ENCODE measurements at regions not wholly inside any gene's neighbourhood (a gene's known extent, or its start where the extent isn't known, plus 50 kb on each side); places are given as distances from the start of the nearest gene placed in this dataset.

- TF ChIP-seq CTCF (conservative IDR thresholded peaks at IDR 0.05; ENCODE audit: low read depth, low read length) (no peak), USF2 (IDR thresholded peaks at IDR 0.05; ENCODE audit: low read depth, low read length) (no peak), CEBPB (IDR thresholded peaks at IDR 0.05; ENCODE audit: low read depth, low read length) (no peak), POLR2A (IDR thresholded peaks at IDR 0.05; ENCODE audit: low read depth, low read length) (no peak), MAFK (IDR thresholded peaks at IDR 0.05; ENCODE audit: low read depth, low read length) (no peak), BHLHE40 (IDR thresholded peaks at IDR 0.05; ENCODE audit: low read depth, low read length) (no peak), MAZ (IDR thresholded peaks at IDR 0.05; ENCODE audit: borderline replicate concordance, low read depth, low read length) (no peak), FOS (IDR thresholded peaks at IDR 0.05; ENCODE audit: low read depth, low read length) (no peak), RAD21 (IDR thresholded peaks at IDR 0.05; ENCODE audit: low read length) (no peak), SMC3 (IDR thresholded peaks at IDR 0.05; ENCODE audit: low read depth, low read length) (no peak), RFX5 (IDR thresholded peaks at IDR 0.05; ENCODE audit: low read depth, low read length) (no peak), ELK1 (IDR thresholded peaks at IDR 0.05; ENCODE audit: borderline replicate concordance, low read depth, low read length) (no peak), MXI1 (IDR thresholded peaks at IDR 0.05; ENCODE audit: borderline replicate concordance, low read depth, low read length) (no peak), RCOR1 (IDR thresholded peaks at IDR 0.05; ENCODE audit: insufficient replicate concordance, low read length) (no peak)
These were observed 153.9 kb upstream of the KIF2B start for GRCh38 chr17:53668854-53669253.

Data from IMR-90 (cell line).